ENCODE measurements at regions not wholly inside any gene's neighbourhood (a gene's known extent, or its start where the extent isn't known, plus 50 kb on each side); places are given as distances from the start of the nearest gene placed in this dataset.

GRCh38 chr2:71919708-71920107 lies 228.0 kb downstream of the CYP26B1 start:
- DNase-seq, result no peak

DNA sequence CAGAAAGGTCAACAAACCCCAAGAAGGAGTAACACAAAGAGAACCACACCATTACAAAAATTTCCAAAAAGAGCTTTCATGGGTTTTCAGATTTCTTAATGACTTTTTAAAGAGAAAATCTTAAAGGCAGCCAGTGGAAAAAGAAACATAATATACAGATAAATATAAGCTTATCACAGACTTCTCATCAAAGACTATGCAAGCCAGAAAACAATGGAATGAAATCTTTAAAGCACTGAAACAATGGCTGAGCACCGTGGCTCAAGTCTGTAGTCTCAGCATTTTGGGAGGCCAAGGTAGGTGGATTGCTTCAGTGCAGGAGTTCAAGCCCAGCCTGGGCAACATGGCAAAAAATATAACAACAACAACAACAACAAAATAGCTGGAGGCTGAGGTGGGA lies 237.4 kb downstream of the CYP26B1 start:
- DNase-seq, result no peak

DNA sequence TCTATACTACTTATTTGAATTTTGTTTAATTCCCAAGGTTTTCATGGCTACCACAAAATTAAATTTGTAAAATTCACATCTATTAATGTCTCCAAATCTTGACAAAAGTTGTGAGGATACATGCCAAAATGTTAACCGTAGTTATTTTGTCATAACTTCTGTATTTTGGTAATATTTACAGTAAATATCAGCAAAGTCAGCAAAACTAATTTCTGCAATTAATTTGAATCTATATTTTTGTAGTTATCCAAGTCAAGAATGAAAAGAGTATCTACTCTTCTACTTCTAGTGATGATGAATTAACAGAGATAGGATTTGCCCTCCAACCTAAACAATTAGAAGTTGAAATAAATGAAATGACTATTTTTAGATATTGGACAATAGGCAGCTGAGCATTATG lies 238.9 kb downstream of the CYP26B1 start:
- no peak for DNase-seq

DNA sequence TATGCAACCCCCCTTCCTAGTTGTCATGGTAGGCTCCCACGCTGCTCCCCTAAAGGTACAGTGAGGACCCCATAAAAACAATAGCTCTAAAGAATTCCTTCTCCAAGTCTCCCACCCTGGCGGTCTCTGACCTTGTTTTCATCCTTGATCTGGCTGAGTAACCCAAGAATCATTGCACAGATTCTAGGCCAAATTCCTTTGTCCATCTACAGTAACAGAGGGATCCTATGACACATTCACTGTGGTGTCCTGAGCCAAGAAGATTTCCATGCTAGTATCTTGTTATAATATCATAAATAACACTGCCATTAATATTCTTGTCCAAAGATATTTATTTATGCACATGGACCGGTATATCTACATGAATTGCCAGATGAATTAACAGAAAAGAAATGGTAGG lies 240.2 kb downstream of the CYP26B1 start:
- DNase-seq, result no peak

DNA sequence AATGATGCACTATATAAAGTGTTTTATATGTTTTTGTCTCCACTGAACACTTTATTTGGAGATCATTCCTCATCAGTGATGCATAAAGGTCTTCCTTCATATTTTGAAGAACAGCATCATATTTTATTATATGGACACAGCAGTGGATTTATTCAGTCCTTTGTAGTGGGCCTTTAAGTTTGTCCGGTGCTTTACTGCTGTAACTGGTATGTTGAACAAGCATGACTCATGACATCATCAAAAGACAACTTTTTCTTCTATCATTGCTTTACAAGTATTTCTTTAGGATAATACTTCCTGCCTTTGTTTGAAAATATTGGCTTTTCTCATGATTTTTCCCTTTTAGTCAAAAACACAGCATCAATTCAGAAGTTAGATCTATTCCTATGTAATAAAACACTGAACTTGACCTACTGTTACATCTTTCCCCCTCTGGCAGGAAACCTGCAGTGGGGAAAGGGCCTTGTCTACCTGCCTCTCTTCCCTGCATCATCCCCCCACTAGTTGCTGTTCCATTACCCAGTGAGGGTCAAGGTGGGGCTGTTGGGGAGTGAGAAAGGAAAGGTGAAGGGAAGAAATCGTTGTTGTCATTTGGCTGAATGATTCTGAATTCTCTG lies 241.2 kb downstream of the CYP26B1 start:
- no peak for DNase-seq

- no peak for DNase-seq
Observed at GRCh38 chr2:71905205-71905604, 242.5 kb downstream of the CYP26B1 start.

- DNase-seq, result no peak
Observed at GRCh38 chr2:71903841-71904240, 243.8 kb downstream of the CYP26B1 start.

DNA sequence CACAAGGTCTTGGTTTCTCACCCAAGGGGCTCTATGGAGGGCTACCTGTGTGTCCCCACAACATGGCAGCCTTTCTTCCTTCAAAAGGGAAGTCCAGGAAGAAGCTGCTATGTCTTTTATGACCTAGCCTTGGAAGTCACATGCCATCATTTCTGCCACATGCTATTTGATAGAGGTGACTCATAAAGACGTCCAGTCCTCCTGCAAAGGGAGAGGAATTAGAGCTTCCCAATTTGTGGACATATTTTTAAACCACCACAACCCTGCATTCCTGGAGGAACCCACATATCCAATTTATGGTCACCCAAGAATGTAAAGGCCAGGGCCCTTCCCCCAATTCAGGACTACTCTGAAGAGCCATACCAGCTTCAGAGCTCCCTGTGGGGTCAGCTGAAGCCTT lies 246.2 kb downstream of the CYP26B1 start:
- DNase-seq, result no peak

DNA sequence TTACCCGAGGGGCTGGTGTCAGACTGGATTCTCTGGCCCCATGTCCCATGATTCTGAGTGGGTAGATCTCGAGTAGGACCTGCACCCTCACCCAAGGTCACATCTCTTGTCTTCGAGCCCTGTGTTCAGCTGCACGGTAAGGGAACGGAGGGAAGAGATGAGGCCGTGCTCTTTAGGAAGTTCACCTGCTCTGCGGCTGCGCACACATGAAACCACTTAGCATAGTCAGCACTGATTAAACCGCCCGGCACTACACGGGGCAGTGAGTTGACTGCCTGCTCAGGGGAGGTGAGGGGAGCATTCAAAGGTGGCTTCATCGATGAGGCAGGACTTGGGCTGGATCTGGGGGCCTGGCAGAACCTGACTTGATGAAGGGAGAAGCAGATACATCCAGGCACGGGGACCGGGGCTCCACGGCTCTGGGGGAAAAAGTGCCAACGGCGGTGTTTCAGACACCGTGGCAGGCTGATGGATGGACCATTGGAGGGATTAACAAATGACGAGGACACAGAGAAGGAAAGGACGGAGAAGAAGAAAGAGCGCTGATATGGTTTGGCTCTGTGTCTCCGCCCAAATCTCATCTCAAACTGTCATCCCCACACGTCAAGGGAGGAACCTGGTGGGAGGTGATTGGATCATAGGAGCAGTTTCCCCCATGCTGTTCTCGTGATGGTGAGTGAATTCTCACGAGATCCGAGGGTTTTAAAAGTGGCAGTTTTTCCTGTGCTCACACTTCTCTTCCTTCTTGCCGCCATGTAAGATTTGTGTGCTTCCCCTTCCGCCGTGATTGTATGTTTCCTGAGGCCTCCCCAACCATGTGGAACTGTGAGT lies 248.6 kb downstream of the CYP26B1 start:
- DNase-seq, result no peak

DNA sequence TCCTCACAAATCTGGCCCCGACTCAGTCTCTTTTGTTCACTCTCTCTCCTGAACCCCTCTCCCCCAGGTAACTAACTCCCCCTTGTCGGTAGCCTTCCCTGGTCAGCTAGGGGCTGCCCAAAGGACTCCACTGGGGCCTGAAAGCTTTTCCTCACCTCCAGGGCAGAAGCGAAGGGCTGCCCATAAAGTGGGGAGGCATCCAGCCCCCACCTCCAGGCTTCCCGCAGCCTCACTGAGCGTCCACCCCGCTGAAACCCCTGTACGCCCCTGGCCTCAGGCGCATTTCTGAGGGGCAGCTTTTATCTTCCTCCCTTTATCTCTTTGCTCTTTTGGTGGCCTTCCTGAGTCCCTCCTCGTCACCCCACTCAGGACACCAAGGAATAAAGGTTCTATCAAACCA lies 249.3 kb downstream of the CYP26B1 start:
- DNase-seq, result no peak

- no peak for DNase-seq
Observed at GRCh38 chr2:71897836-71898235, 249.8 kb downstream of the CYP26B1 start.

DNA sequence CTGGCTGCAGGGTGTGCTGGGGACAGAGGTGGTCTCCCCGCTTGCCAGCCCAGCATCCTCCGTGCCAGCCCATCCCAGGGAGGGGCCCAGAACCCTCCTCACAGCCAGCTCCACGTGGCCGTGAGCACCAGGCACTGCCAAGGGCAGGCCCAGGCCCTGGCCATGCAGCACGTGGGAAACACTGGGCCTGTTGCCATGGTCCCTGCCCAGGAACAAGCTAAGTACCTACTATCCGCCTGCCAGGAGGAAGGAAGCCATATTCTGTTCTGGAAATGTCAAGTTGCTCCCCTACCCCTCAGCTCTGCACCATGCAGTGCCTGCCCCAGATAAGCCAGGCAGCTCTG lies 250.6 kb downstream of the CYP26B1 start:
- DNase-seq, result no peak

DNA sequence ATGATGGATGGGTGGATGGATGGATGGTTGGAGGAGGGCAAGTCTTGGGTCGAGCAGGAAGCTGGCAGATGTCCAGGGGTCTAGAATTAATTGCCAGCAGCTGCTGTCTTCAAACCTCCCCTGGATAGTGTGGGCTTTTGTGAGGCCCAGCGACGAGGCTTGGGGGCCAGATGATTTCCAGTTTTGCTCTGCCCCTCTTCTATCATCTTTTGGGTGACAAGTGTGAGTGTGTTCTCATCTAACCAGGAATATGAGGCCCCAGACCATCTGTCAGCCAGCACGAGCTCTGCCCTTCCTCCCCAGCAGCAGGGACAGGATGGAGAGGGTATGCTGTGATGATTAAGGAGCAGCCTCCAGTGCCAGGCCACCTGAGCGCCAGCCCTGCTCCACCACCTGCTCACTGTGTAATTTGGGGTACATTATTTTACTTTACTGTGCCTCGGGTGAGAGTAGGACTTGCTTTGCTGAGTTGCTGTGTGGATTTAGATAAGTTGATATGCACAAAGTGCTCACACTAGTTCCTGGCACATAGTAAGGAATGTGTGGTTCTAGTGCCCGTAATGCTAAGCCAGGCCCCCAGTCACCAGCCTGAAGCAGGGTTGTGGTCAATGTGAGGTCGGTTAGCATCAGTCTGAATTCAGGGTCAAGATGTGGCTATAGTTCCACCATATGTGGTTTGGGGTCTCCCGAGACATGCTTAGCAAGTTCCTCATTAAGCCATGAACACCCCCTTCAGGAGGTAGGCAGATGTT lies 251.1 kb downstream of the CYP26B1 start:
- no peak for DNase-seq

- DNase-seq, result no peak
Observed at GRCh38 chr2:71895320-71896161, 252.1 kb downstream of the CYP26B1 start.

GRCh38 chr2:71894261-71894660 lies 253.4 kb downstream of the CYP26B1 start:
- no peak for DNase-seq

DNA sequence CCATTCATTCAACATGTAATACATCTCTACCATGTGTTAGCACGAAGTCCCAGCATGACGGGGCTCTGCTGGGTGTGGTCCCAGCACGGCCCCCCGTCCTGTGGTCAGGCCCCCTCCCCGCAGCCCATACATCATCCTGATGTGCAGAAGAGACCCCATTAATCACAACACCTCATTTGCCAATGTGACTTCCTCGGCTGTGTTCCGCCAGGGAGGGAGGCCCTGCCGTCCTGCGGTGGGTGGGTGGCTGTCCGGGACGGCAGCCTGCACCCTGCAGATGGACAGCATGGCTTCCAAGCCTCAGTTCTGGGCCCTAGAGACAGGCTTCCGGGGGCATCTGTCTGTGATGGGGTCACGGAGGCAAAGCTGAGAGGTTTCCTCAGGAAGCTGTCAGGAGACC lies 254.0 kb downstream of the CYP26B1 start:
- DNase-seq, result no peak

DNA sequence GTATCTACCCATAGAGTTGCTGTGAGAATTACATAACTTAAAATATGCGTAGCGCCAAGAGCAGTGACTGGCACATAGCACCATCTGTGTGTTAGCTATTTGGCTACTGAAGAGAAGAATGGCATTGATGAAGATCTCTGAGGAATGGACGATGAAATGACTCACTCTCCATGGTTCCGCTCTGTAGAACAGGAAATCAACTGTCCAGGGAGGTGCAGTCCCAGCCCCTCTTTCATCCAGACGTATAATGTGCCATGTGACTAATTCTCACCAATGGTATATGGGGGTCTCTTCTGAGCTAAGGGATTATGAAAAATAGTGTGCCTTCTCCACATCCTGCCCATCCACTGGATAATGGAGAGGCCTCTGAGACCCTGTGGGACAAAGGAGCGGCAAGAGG lies 254.8 kb downstream of the CYP26B1 start:
- no peak for DNase-seq

DNA sequence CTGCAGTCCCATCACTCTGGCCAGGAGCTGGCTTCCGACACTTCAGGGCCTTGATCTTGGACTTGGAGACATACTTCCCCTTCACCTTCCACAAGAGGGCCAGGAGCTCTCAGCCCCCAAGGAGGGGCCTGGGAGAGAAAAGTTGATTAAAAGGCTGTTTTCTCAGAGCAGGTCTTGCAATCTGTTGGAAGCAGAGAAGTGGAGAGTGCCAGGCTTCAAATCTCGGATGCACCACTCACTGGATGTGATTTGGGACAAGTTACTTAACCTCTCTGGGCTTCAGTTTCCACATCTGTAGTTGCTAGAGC lies 255.3 kb downstream of the CYP26B1 start:
- no peak for DNase-seq

GRCh38 chr2:71891719-71892422 lies 255.8 kb downstream of the CYP26B1 start:
- no peak for DNase-seq

GRCh38 chr2:71891155-71891554 lies 256.5 kb downstream of the CYP26B1 start:
- DNase-seq, result no peak

DNA sequence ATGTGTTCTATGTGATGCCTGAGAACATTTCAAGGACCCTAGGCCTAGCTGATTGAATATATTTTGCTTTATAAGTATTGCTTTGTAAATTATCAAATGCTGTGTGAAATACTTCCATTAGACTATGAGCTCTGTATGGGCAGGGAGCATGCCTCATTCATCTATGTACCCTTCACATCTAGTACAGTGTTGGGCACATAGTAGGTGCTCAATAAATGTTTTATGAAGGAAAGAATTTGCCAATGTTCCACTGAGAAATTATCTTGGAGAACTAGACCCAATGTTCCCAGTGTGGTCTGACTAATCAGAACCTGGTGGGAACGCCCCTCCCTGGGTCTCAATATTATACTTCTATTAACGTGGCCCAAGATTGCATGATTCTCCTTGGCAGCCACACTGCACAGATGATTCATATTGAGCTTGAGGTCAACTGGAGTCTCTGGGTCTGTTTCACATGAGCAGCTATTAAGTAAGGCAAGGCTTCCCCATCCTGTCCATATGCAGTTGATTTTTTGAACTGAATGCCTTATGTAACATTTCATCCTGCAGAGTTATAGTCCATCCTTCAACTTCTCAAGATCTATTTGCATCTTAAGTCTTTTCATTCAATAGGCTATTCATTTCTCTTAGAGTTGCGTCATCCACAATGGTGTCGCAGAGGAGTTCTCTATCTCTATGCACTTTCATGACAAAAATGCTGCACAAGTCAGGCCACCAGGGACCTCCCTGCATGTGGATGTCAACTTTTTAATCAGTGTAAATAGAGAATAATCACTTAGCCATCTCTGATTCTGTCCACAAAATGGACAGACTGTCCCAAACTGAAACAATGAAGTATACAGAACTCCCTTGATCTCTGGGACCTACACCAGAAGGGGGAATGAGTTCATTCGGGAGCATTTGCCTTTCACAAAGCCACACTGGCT lies 257.6 kb downstream of the CYP26B1 start:
- no peak for DNase-seq

Data from CD4-positive, alpha-beta T cell treated with Interferon gamma for 1 hour (primary cell).